HG02623 (cell line): ENCODE measurements at regions not wholly inside any gene's neighbourhood (a gene's known extent, or its start where the extent isn't known, plus 50 kb on each side); places are given as distances from the start of the nearest gene placed in this dataset.

Experiments used
- ATAC-seq: cut with Tn5 transposase; IDR thresholded peaks from one replicate; pipeline ENCODE4 v1.9.1; 2021; ENCODE audit warnings: moderate library complexity; ENCODE audit not compliant: unreplicated experiment

DNA sequence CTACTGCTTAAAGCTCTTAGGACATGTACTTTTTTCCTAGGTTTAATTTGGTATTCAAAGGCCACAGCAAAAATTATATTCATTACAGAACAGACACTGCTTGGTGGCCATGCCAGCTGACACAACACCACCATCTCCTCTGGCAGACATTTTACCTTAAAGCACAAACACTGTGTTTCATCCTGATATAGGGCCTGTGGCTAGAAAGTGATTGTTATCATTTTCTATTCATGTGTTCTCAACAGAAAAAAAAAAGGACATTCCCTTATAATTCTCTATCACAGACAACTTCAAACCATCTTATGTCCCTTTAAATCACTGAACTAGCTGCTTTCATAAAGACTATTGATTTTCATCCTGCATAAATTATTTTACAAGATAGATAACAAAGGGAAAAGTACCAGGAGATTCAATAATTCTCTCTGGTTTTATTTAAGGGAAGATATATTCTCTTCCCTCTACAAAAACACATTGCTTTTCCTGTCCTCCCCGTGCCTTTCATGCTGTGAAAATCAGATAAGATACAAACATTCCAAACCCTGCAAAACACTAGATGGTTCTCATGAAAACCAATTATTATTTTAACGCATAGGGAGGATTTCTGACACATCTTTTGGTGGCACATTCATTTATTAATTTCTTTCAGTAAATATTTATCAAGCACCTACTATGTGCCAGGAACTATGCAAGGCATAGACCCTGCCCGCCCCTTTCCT lies 139.3 kb upstream of the TMCC3 start:
- no peak for ATAC-seq

DNA sequence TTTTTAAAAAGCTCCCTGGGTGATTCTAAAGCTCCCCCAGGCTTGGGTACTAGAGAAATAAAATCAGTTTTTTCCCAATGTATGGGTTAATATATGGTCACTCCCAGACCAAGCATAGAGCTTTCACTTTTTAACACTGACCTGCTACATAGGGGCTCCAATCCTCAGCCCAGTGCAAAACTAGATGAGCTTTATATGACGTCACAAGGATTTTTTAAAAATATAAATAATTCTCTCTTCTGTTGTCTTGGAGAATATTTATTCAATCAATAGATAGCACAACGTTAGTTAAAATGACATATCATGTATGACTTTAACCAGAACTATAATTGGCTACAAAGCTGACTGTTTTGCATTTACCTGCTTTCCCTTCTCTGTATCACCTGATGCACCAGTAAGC lies 137.9 kb upstream of the TMCC3 start:
- ATAC-seq, result no peak

DNA sequence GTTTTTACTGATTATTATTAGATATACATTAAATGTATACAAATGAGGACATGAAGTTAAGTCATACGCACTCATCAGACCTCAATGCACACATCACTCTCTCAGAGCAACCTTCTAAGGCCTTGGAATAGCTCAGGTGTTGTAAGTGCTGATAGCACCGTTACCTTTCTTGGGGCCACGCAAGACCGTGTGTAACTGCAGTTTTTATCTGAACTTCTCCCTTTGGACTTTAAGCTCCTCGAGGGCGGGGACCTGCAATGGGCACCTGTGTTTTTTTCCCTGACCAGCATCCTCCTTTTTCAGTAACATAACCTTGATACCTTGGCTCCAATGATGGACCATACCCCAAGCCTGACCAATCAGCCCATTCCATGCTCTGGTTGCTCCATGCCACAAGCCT lies 136.5 kb upstream of the TMCC3 start:
- ATAC-seq, result no peak

DNA sequence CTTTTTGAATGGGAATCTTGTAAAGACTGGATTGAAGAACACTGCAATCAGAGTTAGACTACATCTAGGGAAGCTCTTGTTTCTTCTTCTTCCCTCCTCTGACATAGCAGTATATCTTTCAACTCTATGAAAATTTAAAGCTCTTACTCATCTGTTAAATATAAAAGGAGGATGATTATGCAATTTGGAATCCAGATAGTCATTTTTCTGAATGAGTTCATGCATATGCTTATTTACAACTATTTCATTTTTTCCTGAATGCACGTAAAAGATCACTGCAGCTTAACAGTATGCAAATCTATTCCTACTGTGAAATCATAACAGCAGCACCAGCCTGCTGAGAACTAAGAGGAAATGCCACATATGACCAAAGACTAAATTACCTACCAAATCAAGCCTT lies 133.5 kb upstream of the TMCC3 start:
- no peak for ATAC-seq

- ATAC-seq, result no peak
These were observed 133.0 kb upstream of the TMCC3 start for GRCh38 chr12:94783343-94783742.

DNA sequence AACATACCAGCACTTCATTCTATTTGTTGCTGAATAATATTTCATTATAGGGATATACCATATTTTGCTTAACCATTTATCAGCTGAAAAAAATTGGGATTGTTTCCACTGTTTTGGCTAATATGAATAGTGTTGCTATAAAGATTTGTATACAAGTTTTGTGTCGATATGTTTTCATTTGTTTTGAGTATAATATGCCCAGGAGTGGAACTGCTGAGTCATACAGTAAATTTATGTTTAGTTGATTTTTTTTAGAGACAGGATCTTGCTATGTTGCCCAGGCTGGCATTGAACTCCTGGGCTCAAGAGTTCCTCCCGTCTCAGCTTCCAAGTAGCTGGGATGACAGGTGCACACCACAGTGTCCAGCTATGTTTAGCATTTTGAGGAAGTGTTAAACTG lies 131.5 kb upstream of the TMCC3 start:
- ATAC-seq, result no peak

DNA sequence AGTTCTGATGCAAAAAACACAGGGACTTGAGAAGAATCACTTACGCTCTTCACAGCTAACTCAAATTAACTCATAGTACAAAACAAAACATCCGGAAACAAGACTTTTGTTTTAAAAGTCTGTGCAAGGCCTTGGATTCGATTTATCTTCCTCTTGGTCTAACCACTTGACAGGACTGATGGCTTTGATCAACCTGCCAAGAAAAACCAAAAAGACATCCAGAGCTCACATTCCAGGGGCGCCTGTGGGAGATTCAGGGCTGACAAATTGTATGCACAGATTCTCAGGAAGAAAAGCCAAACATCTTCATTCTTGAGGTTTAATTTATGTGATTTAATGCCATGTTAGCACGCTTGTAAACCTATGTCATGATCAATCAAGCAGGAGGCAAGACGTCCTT lies 129.1 kb upstream of the TMCC3 start:
- no peak for ATAC-seq

- ATAC-seq, result no peak
These were observed 127.6 kb upstream of the TMCC3 start for GRCh38 chr12:94777936-94778335.

DNA sequence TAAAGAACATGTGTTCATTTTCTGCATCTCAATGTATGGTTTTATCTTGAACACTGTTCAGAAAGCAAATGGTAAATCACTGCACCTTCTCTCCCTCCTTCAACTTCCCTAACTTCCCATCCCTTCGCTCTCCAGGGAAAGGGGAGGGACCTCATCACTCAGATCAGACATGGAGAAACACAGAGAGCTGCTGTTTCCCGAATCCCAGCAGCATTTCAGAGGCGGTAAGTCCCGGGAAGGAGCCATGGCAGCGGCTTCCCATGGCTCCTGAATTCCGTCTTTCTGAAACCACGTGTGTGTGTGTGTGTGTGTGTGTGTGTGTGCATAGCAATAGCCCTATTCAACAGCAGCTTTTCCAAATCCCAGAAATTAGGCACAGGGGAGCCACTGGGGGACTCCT lies 125.4 kb upstream of the TMCC3 start:
- ATAC-seq, result no peak

DNA sequence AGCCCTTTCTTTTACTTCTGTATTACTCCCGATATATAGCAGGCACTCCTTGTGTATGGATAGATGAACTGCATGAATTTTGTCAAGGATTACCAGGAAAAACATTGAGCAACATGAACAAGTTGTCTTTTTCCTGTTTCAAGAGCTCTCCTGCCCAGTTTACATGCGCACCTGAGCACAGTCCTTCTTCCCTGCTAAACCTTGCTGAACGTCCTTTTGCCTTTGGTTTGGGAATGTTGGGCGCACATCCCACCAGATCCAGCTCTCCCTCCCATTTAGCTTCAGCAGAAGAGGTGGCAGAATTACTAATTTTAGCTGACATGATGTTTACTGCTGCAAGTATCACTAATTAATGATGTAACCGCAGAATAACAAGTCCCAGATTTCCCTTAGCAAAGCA lies 121.4 kb upstream of the TMCC3 start:
- ATAC-seq, result no peak

GRCh38 chr12:94771199-94771598 lies 120.8 kb upstream of the TMCC3 start:
- ATAC-seq, result no peak

DNA sequence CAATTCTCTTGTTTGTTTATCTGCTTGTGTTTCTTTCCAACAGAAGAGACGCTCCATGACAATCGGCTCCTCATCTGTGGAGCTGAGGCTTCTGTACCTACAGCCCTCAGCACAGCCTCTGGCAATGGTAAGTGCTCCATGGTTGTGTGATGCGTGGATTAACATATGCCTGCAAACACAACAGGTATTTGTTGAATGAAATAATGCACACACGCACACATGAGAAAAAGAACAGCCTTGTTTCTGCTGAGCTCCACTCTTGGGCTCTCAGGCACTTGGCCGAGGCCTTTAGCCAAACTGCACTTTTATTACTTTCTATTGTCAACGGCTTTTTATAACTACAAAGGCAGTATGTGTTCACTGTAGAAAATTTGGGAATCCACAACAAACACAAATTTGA lies 120.4 kb upstream of the TMCC3 start:
- ATAC-seq, result no peak

DNA sequence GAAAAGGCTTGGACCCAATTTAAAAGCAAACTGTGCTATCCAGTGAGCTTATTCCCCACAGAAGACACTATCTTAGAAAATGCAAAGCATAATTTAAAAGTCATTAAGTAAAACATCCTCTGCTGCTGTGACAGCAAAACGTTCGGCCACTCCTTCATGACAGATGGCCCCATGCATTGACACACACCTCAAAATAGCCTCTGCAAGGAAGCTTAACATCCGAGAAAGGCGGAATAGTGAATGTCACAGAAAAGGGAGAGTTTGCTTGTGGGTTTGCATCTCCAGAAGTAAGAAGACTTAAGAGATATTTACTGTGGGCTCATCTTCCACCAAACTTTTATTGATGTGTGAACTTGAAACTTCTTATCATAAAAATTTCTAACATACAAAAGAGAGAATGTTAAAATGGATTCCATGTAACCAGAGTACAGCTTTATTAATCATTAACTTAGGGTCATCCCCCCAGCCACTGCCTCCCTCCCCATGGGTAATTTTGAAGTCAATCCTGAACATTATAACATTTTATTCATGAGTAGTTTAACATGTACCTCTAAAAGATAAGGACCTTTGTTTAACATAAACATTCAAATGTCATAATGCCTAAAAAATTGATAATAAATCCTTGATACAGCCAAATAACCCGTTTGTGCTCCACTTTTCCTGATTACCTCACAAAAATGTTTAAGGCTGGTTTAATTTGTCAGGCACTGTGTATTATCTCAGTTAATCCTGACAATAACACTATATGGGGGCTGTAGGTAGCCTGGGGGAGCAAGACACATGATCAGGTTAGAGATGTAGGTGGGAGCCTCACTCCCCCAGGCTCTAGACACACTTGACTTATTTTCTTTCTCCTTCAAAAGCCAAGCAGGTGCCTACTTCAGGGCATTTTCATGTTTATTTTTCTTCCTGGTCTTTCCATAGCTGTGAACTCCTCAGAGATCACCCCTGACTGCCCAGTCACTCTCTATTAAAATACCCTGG lies 119.7 kb upstream of the TMCC3 start:
- no peak for ATAC-seq

GRCh38 chr12:94769047-94769420 lies 118.7 kb upstream of the TMCC3 start:
- peak; percentile 82 for ATAC-seq

DNA sequence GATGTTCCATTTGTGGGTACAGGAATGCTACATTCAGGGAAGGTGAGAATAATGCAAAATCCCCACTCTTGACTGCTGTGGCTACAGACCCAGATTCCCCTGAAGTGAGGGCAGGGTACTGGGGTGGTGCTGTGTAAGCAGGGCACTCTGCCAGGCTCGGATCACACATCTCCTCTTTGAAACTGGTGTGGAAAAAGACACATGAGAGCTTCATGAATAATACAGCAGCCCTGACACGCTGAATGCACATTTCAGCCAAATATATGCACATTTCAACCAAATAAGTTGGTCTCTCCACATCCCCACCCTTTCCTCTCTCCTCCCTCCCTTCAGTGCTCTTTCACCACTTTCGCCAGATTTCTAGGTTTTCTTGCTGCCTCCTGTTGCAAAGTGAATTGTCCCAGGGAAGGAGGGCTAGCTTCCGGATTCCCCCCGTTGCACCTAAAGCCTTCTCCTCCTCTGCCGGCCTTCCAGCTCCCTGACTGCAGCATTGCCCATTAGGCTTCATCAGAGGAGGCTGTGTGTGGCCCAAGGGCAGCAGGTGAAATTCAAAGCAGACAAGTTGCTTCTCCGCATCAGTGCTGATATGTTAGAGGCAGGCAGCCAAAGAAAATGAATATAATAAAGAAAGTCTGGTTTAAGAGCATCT lies 118.2 kb upstream of the TMCC3 start:
- peak; percentile 28 for ATAC-seq

DNA sequence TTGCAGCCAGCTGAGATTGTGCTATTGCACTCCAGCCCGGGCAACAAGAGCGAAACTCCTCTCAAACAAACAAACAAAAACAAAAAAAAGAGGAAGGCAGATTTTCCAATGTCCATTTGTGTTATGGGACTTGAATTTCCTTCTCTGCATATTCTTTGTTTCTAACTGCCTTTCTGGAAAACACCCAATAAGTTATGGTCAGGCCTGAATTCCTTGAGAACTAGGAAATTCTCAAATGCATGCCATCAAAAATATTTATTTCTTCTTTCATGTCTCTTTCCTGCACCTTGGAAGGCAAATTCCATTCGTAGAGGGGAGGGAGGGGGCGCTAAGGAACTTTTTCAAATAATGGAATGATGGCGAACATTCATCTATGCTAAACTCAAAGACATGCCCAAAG lies 117.6 kb upstream of the TMCC3 start:
- ATAC-seq, result no peak

- ATAC-seq, result no peak
These were observed 116.0 kb upstream of the TMCC3 start for GRCh38 chr12:94766397-94766796.

DNA sequence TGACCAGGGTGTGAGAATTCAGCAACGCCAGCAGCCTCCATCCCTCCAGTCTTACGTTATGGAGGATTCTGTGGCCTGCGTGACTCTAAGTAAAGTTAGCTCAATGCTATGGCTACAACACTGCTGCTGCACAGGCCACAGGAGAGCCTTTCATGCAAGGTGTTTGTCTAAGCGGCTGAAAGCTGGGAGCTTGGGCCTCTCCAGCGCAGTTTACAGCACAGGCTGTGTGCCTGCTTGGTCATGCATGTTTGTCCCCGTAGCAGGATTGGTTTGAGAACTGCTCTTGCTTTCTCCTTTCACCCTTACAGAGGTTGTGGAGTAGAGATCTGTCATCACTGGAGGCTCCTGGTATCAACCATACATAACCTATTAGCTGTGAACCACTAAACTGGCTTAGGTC lies 113.1 kb upstream of the TMCC3 start:
- ATAC-seq, result no peak

GRCh38 chr12:94762943-94763342 lies 112.6 kb upstream of the TMCC3 start:
- ATAC-seq, result peak; percentile 5

DNA sequence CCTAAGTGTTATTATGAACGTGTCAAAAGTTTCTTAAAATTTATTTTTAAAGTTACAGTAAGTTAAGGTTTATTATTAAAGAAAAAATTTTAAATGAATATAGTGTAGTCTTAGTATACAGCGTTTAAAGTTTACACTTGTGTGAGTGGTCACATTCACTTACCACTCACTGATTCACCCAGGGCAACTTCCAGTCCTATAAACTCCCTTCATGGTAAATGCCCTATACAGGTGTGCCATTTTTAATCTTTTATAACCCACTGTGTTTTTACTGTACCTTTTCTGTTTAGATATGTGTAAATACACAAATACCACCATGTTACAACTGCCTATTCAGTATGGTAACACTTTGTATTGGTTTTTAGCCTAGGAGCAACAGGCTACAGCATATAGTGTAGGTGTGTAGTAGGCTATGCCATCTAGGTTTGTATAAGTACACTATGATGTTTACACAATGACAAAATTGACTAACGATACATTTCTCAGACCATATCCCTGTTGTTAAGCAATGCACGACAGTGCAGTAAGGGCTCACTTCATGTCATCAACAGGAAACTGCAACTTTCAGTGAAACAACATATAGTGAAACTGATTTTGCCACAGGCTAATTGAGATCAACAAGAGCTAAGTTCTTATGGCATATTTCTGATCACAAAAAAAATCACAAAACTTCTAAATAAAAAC lies 112.0 kb upstream of the TMCC3 start:
- peak; percentile 80 for ATAC-seq

GRCh38 chr12:94761559-94761958 lies 111.2 kb upstream of the TMCC3 start:
- no peak for ATAC-seq
